GM23338 (cell line): ENCODE measurements at regions not wholly inside any gene's neighbourhood (a gene's known extent, or its start where the extent isn't known, plus 50 kb on each side); places are given as distances from the start of the nearest gene placed in this dataset.

Source experiments
- CTCF ChIP-seq, 2 experiments: fragments of 200-600 bp in 1 of 2; sonication (generic) in 1 of 2; conservative IDR thresholded peaks; 2 replicates each; pipeline versions ENCODE4 v1.5.1 to v1.6.1; 2016 to 2017; ENCODE audit warnings: antibody characterized with exemption in 2 of 2, low read depth in 2 of 2, mild to moderate bottlenecking in 2 of 2, moderate library complexity in 1 of 2
- EZH2 ChIP-seq: fragments of 200-600 bp; sonication (generic); IDR thresholded peaks from one replicate; pipeline ENCODE4 v1.8.0; 2017; ENCODE audit warnings: antibody characterized with exemption, mild to moderate bottlenecking, low read depth; ENCODE audit not compliant: unreplicated experiment
- EZH2phosphoT487 ChIP-seq: fragments of 200-600 bp; sonication (generic); IDR thresholded peaks from one replicate; pipeline ENCODE4 v1.8.1; 2018; ENCODE audit warnings: antibody characterized with exemption; ENCODE audit not compliant: unreplicated experiment
- POLR2AphosphoS5 ChIP-seq: IDR thresholded peaks from 2 replicates; pipeline ENCODE4 v1.6.1; 2016; ENCODE audit warnings: antibody characterized with exemption, low read depth
- REST ChIP-seq: IDR thresholded peaks from one replicate; pipeline ENCODE4 v1.6.1; 2018; ENCODE audit warnings: antibody characterized with exemption; ENCODE audit not compliant: unreplicated experiment
- ZNF331 ChIP-seq: fragments of 250-450 bp; sonication (Bioruptor Pico); IDR thresholded peaks from 2 replicates; pipeline ENCODE4 v1.5.0; 2020; ENCODE audit warnings: low read depth, mild to moderate bottlenecking, moderate library complexity
- ZNF462 ChIP-seq: fragments of 250-450 bp; sonication (Bioruptor Pico); IDR thresholded peaks from 2 replicates; pipeline ENCODE4 v1.5.0; 2020; ENCODE audit warnings: mild to moderate bottlenecking, moderate library complexity

GRCh38 chr16:86723689-86724088, 145.3 kb downstream of the FOXL1 start:
- TF ChIP-seq EZH2phosphoT487 (no peak), CTCF (conservative IDR thresholded peaks at IDR 0.05; ENCODE audit: low read depth in 2 of 2) (no peak), POLR2AphosphoS5 (no peak), REST (no peak), EZH2 (no peak), ZNF331 (no peak), ZNF462 (CRISPR knock-in tag) (no peak)
